ENCODE measurements at regions not wholly inside any gene's neighbourhood (a gene's known extent, or its start where the extent isn't known, plus 50 kb on each side); places are given as distances from the start of the nearest gene placed in this dataset.

- no peak for TF ChIP-seq CTCF (conservative IDR thresholded peaks at IDR 0.05)
Observed at GRCh38 chr20:40010483-40010882, 678.6 kb downstream of the MAFB start.

GRCh38 chr20:40009542-40009941 is 679.5 kb downstream of the MAFB start:
- no peak for TF ChIP-seq CTCF (conservative IDR thresholded peaks at IDR 0.05)
- H3K27ac ChIP-seq = no peak overlapping the region

More at GRCh38 chr20:40010483-40010882, 678.6 kb downstream of the MAFB start:
- no peak overlapping the region for H3K27ac ChIP-seq

GRCh38 chr20:40008177-40008576 is 680.9 kb downstream of the MAFB start:
- H3K27ac ChIP-seq = no peak overlapping the region
- no peak for TF ChIP-seq CTCF (conservative IDR thresholded peaks at IDR 0.05)

GRCh38 chr20:40006168-40006860 is 682.7 kb downstream of the MAFB start:
- no peak overlapping the region for H3K27ac ChIP-seq
- no peak for TF ChIP-seq CTCF (conservative IDR thresholded peaks at IDR 0.05)

GRCh38 chr20:40004092-40004491 is 684.9 kb downstream of the MAFB start:
- peak overlapping the region; percentile 30; the same call in 1 of the 2 replicates for H3K27ac ChIP-seq

- no peak overlapping the region for H3K27ac ChIP-seq
- TF ChIP-seq CTCF (conservative IDR thresholded peaks at IDR 0.05) = no peak
Observed at GRCh38 chr20:39993742-39994141, 695.3 kb downstream of the MAFB start.

GRCh38 chr20:39990692-39991091 is 698.3 kb downstream of the MAFB start:
- no peak overlapping the region for H3K27ac ChIP-seq
- no peak for TF ChIP-seq CTCF (conservative IDR thresholded peaks at IDR 0.05)

- no peak overlapping the region for H3K27ac ChIP-seq
- TF ChIP-seq CTCF (conservative IDR thresholded peaks at IDR 0.05) = no peak
Observed at GRCh38 chr20:39988991-39989390, 700.0 kb downstream of the MAFB start.

All from VCaP (cell line).